Upper lobe of left lung (tissue), 4 donors: ENCODE measurements at regions not wholly inside any gene's neighbourhood (a gene's known extent, or its start where the extent isn't known, plus 50 kb on each side); places are given as distances from the start of the nearest gene placed in this dataset.

ENCODE experiments used
- CTCF ChIP-seq, 6 experiments: fragments of 450-650 bp in 4 of 6; fragments of 200-600 bp in 2 of 6; sonication (generic) in 2 of 6; IDR thresholded peaks; one replicate each; pipeline ENCODE4 v1.5.1; 2016 to 2019; ENCODE audit warnings: antibody characterized with exemption in 6 of 6
- EP300 ChIP-seq, 4 donors: sonication (generic); formaldehyde crosslinking; IDR thresholded peaks; one replicate each; pipeline ENCODE4 v1.5.1; 2017; ENCODE audit warnings: antibody characterized with exemption in 4 of 4, control low read depth in 2 of 4
- POLR2A ChIP-seq, 4 donors: fragments of 450-650 bp; IDR thresholded peaks; one replicate each; pipeline ENCODE4 v1.5.1; 2016 to 2017; ENCODE audit warnings: antibody characterized with exemption in 4 of 4, mild to moderate bottlenecking in 2 of 4
- POLR2AphosphoS5 ChIP-seq, 2 donors: sonication (generic); formaldehyde crosslinking; IDR thresholded peaks; one replicate each; pipeline ENCODE4 v1.5.1; 2017; ENCODE audit warnings: antibody characterized with exemption in 2 of 2

GRCh38 chr1:38418195-38419030 lies 371.8 kb upstream of the POU3F1 start:
- TF ChIP-seq CTCF (IDR thresholded peaks at IDR 0.05) (no peak), POLR2A (IDR thresholded peaks at IDR 0.05) (no peak), POLR2AphosphoS5 (IDR thresholded peaks at IDR 0.05) (no peak), EP300 (IDR thresholded peaks at IDR 0.05) (no peak)
